Nucleus accumbens (tissue), 56 donors: ENCODE measurements at regions not wholly inside any gene's neighbourhood (a gene's known extent, or its start where the extent isn't known, plus 50 kb on each side); places are given as distances from the start of the nearest gene placed in this dataset.
"Not testable (repeated sequence)": the region's sequence is repeated elsewhere in the genome, so short reads cannot be mapped to it uniquely, and the experiment has no call there.

Experiments
- DNase-seq, 56 donors: peaks; one replicate each; lab custom pipeline; 2025; lab: John Stamatoyannopoulos, UW

- no peak for DNase-seq
Observed at GRCh38 chr3:189375532-189375931, 203.8 kb downstream of the TPRG1 start.

- DNase-seq, result no peak
Observed at GRCh38 chr3:189383630-189384029, 211.9 kb downstream of the TPRG1 start.

GRCh38 chr3:189385880-189386279 lies 214.1 kb downstream of the TPRG1 start:
- DNase-seq, result not testable (repeated sequence)

GRCh38 chr3:189386739-189387138 lies 215.0 kb downstream of the TPRG1 start:
- no peak for DNase-seq

- no peak for DNase-seq
Observed at GRCh38 chr3:189389346-189389745, 217.6 kb downstream of the TPRG1 start.

- DNase-seq, result no peak
Observed at GRCh38 chr3:189393598-189393997, 221.8 kb downstream of the TPRG1 start.

GRCh38 chr3:189394599-189395121 lies 222.9 kb downstream of the TPRG1 start:
- no peak for DNase-seq

- DNase-seq, result no peak
Observed at GRCh38 chr3:189395825-189396224, 224.1 kb downstream of the TPRG1 start.

- no peak for DNase-seq
Observed at GRCh38 chr3:189398656-189399055, 226.9 kb downstream of the TPRG1 start.

GRCh38 chr3:189401196-189401595 lies 229.4 kb downstream of the TPRG1 start:
- no peak for DNase-seq

- DNase-seq, result no peak
Observed at GRCh38 chr3:189403194-189403593, 228.0 kb upstream of the TP63 start.

GRCh38 chr3:189404024-189404423 lies 227.2 kb upstream of the TP63 start:
- no peak for DNase-seq

- DNase-seq, result no peak
Observed at GRCh38 chr3:189404797-189405484, 226.2 kb upstream of the TP63 start.

- no peak for DNase-seq
Observed at GRCh38 chr3:189406148-189406547, 225.0 kb upstream of the TP63 start.

GRCh38 chr3:189410522-189410921 lies 220.7 kb upstream of the TP63 start:
- DNase-seq, result no peak

- no peak for DNase-seq
Observed at GRCh38 chr3:189419038-189419437, 212.2 kb upstream of the TP63 start.

- no peak for DNase-seq
Observed at GRCh38 chr3:189419683-189420082, 211.5 kb upstream of the TP63 start.

GRCh38 chr3:189424922-189425321 lies 206.3 kb upstream of the TP63 start:
- DNase-seq, result no peak

- no peak for DNase-seq
Observed at GRCh38 chr3:189429019-189429418, 202.2 kb upstream of the TP63 start.

GRCh38 chr3:189430166-189430565 lies 201.0 kb upstream of the TP63 start:
- no peak for DNase-seq

- not testable (repeated sequence) for DNase-seq
Observed at GRCh38 chr3:189442257-189442656, 188.9 kb upstream of the TP63 start.

GRCh38 chr3:189446959-189447560 lies 184.1 kb upstream of the TP63 start:
- no peak for DNase-seq
